Central memory CD8-positive, alpha-beta T cell (primary cell): ENCODE measurements at regions not wholly inside any gene's neighbourhood (a gene's known extent, or its start where the extent isn't known, plus 50 kb on each side); places are given as distances from the start of the nearest gene placed in this dataset.
"Not testable (repeated sequence)": the region's sequence is repeated elsewhere in the genome, so short reads cannot be mapped to it uniquely, and the experiment has no call there.

Experiments used
- ATAC-seq: fragments of 150-1000 bp; cut with Tn5 transposase; replicated peaks from 2 replicates; pipeline ENCODE4 v1.10.0; 2022; ENCODE audit warnings: mild to moderate bottlenecking, moderate FRiP score, moderate number of reproducible peaks; ENCODE audit not compliant: poor library complexity, severe bottlenecking; ENCODE audit errors: extremely low read depth
- DNase-seq, 2 donors: peaks; one replicate each; pipeline ENCODE4 v3.0.0; 2021; ENCODE audit warnings: low spot score in 2 of 2
- H3K27ac Mint-ChIP-seq: one replicate; pipeline ENCODE4 v1.8.0; 2022; ENCODE audit warnings: low read depth, mild to moderate bottlenecking, moderate library complexity, mixed read lengths
- H3K27me3 Mint-ChIP-seq: one replicate; pipeline ENCODE4 v1.8.0; 2022; ENCODE audit warnings: mixed read lengths
- H3K36me3 Mint-ChIP-seq: one replicate; pipeline ENCODE4 v1.8.0; 2022; ENCODE audit warnings: mild to moderate bottlenecking, moderate library complexity, mixed read lengths; ENCODE audit not compliant: insufficient read depth
- H3K4me1 Mint-ChIP-seq: one replicate; pipeline ENCODE4 v1.8.0; 2022; ENCODE audit warnings: mixed read lengths
- H3K4me3 Mint-ChIP-seq: one replicate; pipeline ENCODE4 v1.8.0; 2022; ENCODE audit warnings: mild to moderate bottlenecking, moderate library complexity, mixed read lengths
- H3K9me3 Mint-ChIP-seq: one replicate; pipeline ENCODE4 v1.8.0; 2022; ENCODE audit warnings: mixed read lengths

- DNase-seq (no peak), ATAC-seq (no peak)
- H3K4me1 Mint-ChIP-seq = peaks cover 33% of the 10 kb centered on the region
- H3K27me3 Mint-ChIP-seq = no peaks in the 10 kb centered on the region
- no peak overlapping the region for H3K4me3 Mint-ChIP-seq
- H3K27ac Mint-ChIP-seq = peak overlapping the region; percentile 41
- H3K9me3 Mint-ChIP-seq = no peaks in the 10 kb centered on the region
- peaks cover 1% of the 10 kb centered on the region for H3K36me3 Mint-ChIP-seq
These were observed 111.2 kb downstream of the RAP2B start for GRCh38 chr3:153273217-153273616.

- ATAC-seq (no peak), DNase-seq (no peak)
- H3K27me3 Mint-ChIP-seq = no peaks in the 10 kb centered on the region
- H3K36me3 Mint-ChIP-seq = peaks cover 1% of the 10 kb centered on the region
- H3K9me3 Mint-ChIP-seq = no peaks in the 10 kb centered on the region
- peak overlapping the region; percentile 41 for H3K27ac Mint-ChIP-seq
- H3K4me1 Mint-ChIP-seq = peaks cover 33% of the 10 kb centered on the region
- H3K4me3 Mint-ChIP-seq = no peak overlapping the region
These were observed 111.9 kb downstream of the RAP2B start for GRCh38 chr3:153273767-153274435.

GRCh38 chr3:153274561-153274960 lies 112.5 kb downstream of the RAP2B start:
- Mint-ChIP-seq H3K4me1 (peaks cover 33% of the 10 kb centered on the region), H3K36me3 (peaks cover 1% of the 10 kb centered on the region), H3K9me3 (no peaks in the 10 kb centered on the region), H3K27ac (no peak overlapping the region), H3K27me3 (no peaks in the 10 kb centered on the region), H3K4me3 (no peak overlapping the region)
- no peak for ATAC-seq
- no peak for DNase-seq

GRCh38 chr3:153275514-153275913 lies 113.5 kb downstream of the RAP2B start:
- no peak for DNase-seq
- ATAC-seq = no peak
- H3K27ac Mint-ChIP-seq = peak overlapping the region; percentile 23
- H3K27me3 Mint-ChIP-seq = no peaks in the 10 kb centered on the region
- peaks cover 1% of the 10 kb centered on the region for H3K36me3 Mint-ChIP-seq
- no peaks in the 10 kb centered on the region for H3K9me3 Mint-ChIP-seq
- H3K4me1 Mint-ChIP-seq = peaks cover 30% of the 10 kb centered on the region
- no peak overlapping the region for H3K4me3 Mint-ChIP-seq

- Mint-ChIP-seq H3K9me3 (no peaks in the 10 kb centered on the region), H3K4me1 (peaks cover 19% of the 10 kb centered on the region), H3K27ac (no peak overlapping the region), H3K36me3 (peaks cover 1% of the 10 kb centered on the region), H3K4me3 (no peak overlapping the region), H3K27me3 (no peaks in the 10 kb centered on the region)
- ATAC-seq (no peak), DNase-seq (no peak)
These were observed 115.0 kb downstream of the RAP2B start for GRCh38 chr3:153277029-153277428.

GRCh38 chr3:153281236-153281997 lies 119.4 kb downstream of the RAP2B start:
- not testable (repeated sequence) for DNase-seq, ATAC-seq, H3K9me3 Mint-ChIP-seq, H3K4me3 Mint-ChIP-seq, H3K27ac Mint-ChIP-seq, H3K36me3 Mint-ChIP-seq, H3K27me3 Mint-ChIP-seq
- peaks cover 15% of the 10 kb centered on the region for H3K4me1 Mint-ChIP-seq

- Mint-ChIP-seq H3K27ac (no peak overlapping the region), H3K36me3 (no peaks in the 10 kb centered on the region), H3K27me3 (no peaks in the 10 kb centered on the region), H3K9me3 (no peaks in the 10 kb centered on the region), H3K4me1 (peaks cover 20% of the 10 kb centered on the region), H3K4me3 (no peak overlapping the region)
- DNase-seq (no peak), ATAC-seq (no peak)
These were observed 120.3 kb downstream of the RAP2B start for GRCh38 chr3:153282355-153282754.

- Mint-ChIP-seq H3K27ac (peak overlapping the region; percentile 81), H3K9me3 (no peaks in the 10 kb centered on the region), H3K4me3 (no peak overlapping the region)
These were observed 122.4 kb downstream of the RAP2B start for GRCh38 chr3:153284282-153284938.

GRCh38 chr3:153285194-153285641 lies 123.2 kb downstream of the RAP2B start:
- no peak for DNase-seq
- no peak for ATAC-seq
- H3K27me3 Mint-ChIP-seq = no peaks in the 10 kb centered on the region
- H3K27ac Mint-ChIP-seq = peak overlapping the region; percentile 90
- H3K9me3 Mint-ChIP-seq = no peaks in the 10 kb centered on the region
- H3K4me3 Mint-ChIP-seq = no peak overlapping the region
- H3K4me1 Mint-ChIP-seq = peaks cover 41% of the 10 kb centered on the region
- no peaks in the 10 kb centered on the region for H3K36me3 Mint-ChIP-seq

More at GRCh38 chr3:153284282-153284938, 122.4 kb downstream of the RAP2B start:
- H3K4me1 Mint-ChIP-seq = peaks cover 37% of the 10 kb centered on the region
- DNase-seq (no peak), ATAC-seq (peak; percentile 76)
- H3K36me3 Mint-ChIP-seq = no peaks in the 10 kb centered on the region
- H3K27me3 Mint-ChIP-seq = no peaks in the 10 kb centered on the region

- H3K36me3 Mint-ChIP-seq = no peaks in the 10 kb centered on the region
- H3K4me1 Mint-ChIP-seq = peaks cover 43% of the 10 kb centered on the region
- ATAC-seq (no peak), DNase-seq (no peak)
- no peak overlapping the region for H3K4me3 Mint-ChIP-seq
- no peaks in the 10 kb centered on the region for H3K9me3 Mint-ChIP-seq
- no peaks in the 10 kb centered on the region for H3K27me3 Mint-ChIP-seq
- H3K27ac Mint-ChIP-seq = peak overlapping the region; percentile 90
These were observed 124.0 kb downstream of the RAP2B start for GRCh38 chr3:153285982-153286381.

GRCh38 chr3:153287017-153287416 lies 125.0 kb downstream of the RAP2B start:
- no peak for ATAC-seq
- Mint-ChIP-seq H3K9me3 (no peaks in the 10 kb centered on the region), H3K4me3 (no peak overlapping the region), H3K27ac (peak overlapping the region; percentile 81), H3K36me3 (no peaks in the 10 kb centered on the region), H3K27me3 (no peaks in the 10 kb centered on the region), H3K4me1 (peaks cover 53% of the 10 kb centered on the region)
- no peak for DNase-seq

- no peak for DNase-seq
- H3K36me3 Mint-ChIP-seq = no peaks in the 10 kb centered on the region
- peak overlapping the region; percentile 16 for H3K27ac Mint-ChIP-seq
- no peak for ATAC-seq
- no peaks in the 10 kb centered on the region for H3K9me3 Mint-ChIP-seq
- peaks cover 48% of the 10 kb centered on the region for H3K4me1 Mint-ChIP-seq
- H3K27me3 Mint-ChIP-seq = no peaks in the 10 kb centered on the region
- H3K4me3 Mint-ChIP-seq = no peak overlapping the region
These were observed 127.3 kb downstream of the RAP2B start for GRCh38 chr3:153289334-153289808.
